ENCODE measurements at regions not wholly inside any gene's neighbourhood (a gene's known extent, or its start where the extent isn't known, plus 50 kb on each side); places are given as distances from the start of the nearest gene placed in this dataset.
"Not testable (repeated sequence)": the region's sequence is repeated elsewhere in the genome, so short reads cannot be mapped to it uniquely, and the experiment has no call there.

DNA sequence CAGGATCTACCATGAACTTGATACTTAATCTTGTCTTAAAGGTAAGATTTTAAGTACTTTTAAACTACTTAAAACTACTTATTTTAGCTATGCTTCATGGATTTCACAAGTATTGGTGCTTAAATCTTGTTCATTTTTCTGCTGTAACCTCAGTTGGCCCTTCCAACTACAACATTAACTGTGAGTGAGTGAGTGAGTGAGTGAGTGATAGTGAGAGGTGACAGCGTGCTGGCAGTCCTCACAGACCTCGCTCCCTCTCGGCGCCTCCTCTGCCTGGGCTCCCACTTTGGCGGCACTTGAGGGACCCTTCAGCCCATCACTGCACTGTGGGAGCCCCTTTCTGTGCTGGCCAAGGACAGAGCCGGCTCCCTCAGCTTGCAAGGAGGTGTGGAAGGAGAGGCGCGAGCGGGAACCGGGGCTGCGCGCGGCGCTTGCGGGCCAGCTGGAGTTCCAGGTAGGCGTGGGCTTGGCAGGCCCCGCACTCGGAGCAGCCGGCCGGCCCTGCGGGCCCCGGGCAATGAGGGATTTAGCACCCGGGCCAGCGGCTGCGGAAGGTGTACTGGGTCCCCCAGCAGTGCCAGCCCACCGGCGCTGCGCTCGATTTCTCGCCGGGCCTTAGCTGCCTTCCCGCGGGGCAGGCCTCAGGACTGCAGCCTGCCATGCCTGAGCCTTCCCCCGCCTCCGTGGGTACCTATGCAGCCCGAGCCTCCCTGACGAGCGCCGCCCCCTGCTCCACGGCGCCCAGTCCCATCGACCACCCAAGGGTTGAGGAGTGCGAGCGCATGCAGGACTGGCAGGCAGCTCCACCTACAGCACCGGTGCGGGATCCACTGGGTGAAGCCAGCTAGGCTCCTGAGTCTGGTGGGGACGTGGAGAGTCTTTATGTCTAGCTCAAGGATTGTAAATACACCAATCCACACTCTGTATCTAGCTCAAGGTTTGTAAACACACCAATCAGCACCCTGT is 1558.6 kb upstream of the SEL1L start:
- not testable (repeated sequence) for DNase-seq (ENCODE audit: low spot score)

DNA sequence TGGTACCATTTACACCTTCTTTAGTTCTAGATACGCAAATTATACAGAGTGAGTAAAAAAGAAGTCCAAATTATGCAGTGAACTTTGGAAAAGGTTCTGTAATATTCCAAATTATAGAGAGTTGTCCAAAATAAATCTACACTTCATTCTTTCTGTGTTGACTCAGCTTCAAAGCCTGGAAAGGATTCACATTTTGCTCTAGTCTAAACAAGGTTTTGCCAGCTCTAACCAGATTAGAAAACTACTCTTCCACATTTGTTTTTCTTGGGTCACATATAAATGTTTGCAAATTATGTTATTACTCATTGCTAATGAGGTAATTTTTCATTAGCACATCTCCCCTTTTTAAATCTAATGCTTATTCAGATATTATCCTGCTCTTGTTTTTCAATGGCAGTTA is 1562.4 kb upstream of the SEL1L start:
- no peak for DNase-seq (ENCODE audit: low spot score)

DNA sequence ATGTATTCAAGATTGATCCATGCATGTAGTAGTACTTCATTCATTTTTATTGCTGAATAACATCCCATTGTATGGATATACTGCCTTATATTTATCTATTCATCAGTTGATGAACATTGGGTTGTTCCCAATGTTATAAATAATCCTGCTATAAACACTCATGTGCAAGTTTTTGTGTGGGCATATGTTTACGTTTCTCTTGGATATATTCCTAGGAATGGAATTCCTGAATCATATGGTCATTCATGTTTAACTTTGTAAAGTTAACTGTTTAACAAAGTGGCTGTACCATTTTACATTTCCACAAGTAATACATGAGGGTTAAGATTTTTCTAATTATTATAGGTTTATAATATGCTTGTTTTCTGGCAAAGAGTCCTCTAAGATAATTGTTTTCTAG is 1568.2 kb upstream of the SEL1L start:
- no peak for DNase-seq (ENCODE audit: low spot score)

DNA sequence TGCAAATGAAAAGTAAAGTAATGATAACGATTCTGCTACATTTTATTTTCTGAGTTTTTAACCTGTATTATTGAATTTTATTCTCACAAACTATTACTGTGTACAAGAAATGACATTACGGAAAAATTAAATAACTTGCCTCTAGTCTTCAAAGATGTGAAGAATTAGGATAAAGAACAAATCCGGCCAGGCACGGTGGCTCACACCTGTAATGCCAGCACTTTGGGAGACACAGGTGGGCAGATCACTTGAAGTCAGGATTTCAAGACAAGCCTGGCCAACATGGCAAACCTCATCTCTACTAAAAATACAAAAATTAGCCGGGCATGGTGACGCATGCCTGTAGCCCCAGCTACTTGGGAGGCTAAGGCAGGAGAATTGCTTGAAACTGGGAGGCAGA is 1584.4 kb upstream of the SEL1L start:
- DNase-seq (ENCODE audit: low spot score): no peak

DNA sequence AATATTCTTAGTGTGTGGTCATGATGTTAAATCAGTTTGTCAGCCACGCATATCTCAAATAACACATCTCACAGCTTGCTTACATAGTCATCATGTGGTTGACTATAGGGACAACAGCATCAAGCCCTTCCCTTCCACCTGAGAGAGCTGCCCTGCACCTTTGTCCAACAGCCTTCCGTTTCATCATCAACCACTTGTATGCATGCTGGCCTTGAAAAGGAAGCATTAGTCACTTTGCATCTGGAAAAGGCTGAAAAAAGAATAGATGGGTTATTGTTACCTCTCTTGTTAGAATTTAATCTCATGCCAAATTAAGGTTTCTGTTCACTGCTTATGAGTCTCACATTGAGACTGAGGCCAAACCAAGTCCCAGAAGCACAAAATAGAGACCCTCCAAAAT is 1586.5 kb upstream of the SEL1L start:
- DNase-seq (ENCODE audit: low spot score): no peak

DNA sequence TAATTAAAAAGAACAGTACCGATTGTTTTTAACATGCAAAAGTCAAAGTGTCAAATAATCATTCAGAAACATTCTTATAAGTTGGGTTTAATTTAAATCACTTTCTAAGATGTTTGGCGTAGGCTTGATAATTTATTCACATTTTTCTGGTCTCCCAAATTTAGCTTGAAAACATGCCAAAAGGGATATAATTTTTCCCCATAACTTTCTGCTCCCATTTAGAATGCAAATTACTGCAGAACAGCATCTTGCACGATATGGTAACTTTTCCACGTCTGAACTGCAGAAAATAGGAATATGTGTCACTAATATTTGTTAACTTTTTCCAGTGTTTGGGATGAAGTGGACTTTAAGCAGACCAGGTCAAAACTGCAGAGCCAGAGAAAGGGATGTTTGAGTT is 1592.4 kb upstream of the SEL1L start:
- no peak for DNase-seq (ENCODE audit: low spot score)

DNA sequence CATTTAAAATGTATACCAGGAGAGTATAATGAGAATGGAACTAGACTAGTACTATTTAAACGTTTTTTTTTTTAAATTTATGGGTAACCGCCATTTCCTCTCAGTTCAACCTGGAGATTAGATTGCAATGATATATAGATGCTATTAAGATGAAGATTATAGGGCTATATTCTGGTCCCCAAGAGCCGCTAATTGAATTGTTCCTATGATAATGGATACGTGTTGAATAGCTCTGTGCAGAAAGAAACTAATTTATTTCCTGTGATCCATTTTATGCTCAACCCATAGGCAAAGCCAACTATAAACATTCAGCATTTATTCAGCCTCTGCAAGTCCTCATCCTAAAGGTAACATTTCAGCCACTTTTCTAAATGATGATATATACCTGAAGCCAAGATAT is 1595.1 kb upstream of the SEL1L start:
- DNase-seq (ENCODE audit: low spot score): no peak

DNA sequence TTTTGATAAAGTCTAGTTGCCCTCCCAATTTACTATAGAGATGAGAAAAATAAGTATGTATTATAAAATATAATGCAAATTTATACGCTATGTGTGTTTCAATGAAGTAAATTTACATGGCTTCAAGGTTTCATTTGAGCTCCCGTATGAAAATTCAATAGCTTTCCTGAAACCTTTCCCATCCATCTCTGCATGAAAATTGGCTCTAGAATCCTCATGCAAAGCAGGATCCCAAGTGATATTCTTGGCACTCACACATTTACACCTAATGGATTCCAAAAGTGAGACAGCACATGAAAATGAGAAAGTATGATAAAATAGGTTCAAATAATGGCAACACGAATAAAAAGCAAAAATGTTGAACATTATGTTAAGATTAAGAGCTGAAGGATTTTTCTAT is 1595.8 kb upstream of the SEL1L start:
- DNase-seq (ENCODE audit: low spot score): no peak

DNA sequence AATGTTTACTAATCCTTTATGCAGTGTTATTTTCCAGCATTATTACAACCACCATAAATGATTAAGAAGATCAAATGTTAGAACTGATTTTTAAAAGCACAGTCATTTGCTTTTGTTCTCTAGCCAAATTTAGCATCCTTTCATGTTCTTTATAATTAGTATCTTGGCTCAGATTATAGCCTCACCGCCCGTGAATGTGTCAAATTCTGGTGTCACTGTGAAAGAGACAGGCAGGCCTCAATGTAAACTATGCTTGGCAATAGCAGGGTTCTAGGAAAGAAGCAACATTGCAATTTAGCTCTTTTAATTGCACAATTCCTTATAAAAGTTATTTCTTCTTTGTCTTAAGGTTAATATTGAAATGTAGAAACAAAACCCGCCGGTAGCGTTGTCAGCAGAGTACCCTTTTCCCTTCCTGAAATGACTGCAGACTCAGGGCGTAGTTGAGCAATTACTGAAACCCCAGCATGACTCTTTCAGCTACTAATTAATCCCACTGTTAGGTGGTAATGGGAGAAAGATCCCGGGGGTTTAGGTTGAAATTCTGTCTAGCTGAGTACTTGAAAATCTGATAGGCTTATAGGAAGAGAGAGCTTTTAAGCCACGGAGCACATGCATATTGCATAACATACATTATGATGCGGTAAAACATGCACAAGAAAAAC is 1600.5 kb upstream of the SEL1L start:
- DNase-seq (ENCODE audit: low spot score): no peak

DNA sequence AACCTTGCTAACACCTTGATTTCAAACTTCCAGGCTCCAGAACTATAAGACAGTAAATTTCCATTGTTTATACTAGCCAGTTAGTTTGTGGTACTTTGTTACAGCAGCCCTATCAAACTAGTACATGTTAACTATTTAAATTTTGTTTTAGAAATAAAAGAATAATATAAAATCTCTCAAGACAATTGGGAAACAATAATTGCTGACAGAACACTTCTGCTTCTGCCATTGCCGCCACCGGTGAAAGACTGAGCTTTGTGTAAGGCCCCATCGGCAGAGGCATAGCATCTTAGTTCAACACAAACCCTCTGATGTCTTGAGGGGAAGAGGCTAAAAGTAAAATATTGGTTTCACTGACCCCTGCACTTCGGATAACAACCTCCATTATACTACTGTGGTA is 1607.1 kb upstream of the SEL1L start:
- no peak for DNase-seq (ENCODE audit: low spot score)

DNA sequence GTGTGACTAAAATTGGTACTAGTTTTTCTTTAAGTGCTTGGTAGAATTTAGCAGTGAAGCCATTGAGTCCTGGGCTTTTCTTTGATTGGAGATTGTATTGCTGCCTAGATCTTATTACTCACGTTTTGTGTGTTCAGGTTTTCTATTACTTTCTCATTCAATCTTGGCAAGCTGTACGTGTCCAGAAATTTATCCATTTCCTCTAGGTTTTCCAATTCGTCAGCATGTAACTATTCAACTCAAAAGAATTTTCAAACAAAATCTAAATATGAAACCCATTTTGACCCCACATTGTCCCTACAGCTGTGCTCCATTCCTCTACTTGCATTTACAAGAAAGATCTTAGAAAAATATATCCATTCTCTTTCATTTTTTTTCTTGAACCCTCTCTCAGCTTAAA is 1613.4 kb upstream of the SEL1L start:
- DNase-seq (ENCODE audit: low spot score): no peak

DNA sequence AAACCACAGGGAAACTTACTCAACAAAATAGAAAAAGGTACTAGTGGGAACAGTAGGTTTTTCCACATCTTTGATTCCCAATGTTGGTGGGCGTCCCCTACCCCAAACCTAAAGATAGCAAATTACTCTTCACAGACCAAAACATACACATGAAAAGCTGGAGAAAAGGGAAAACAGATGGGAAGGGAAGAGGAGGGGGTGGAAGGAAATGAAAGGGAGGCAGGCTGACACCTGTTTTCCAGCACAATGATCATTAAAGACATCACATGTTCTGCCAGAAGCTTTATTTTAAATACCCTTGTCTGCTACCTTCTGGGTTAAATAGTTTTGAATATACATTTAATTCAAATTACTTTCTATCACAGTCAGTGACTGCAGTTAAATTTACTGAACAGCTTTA is 1617.9 kb upstream of the SEL1L start:
- no peak for DNase-seq (ENCODE audit: low spot score)

DNA sequence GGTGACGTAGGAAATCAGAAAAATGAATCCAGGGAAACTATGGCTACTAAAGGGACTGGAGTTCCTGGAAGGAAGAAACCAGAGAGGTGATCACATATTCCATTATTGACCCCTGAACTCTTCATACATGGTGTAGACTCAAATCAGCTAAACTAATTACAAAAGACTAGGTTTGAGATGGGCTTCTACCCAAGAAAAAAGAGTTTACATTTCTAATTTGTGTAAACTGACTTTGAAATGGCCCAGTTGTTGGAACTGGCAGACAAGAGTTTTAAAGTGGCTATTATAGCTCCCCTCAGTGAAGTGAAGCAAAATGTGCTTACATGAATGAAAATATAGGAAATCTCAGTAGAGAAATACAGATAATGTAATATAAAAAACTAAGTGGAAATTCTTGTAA is 1619.4 kb upstream of the SEL1L start:
- DNase-seq (ENCODE audit: low spot score): no peak

DNA sequence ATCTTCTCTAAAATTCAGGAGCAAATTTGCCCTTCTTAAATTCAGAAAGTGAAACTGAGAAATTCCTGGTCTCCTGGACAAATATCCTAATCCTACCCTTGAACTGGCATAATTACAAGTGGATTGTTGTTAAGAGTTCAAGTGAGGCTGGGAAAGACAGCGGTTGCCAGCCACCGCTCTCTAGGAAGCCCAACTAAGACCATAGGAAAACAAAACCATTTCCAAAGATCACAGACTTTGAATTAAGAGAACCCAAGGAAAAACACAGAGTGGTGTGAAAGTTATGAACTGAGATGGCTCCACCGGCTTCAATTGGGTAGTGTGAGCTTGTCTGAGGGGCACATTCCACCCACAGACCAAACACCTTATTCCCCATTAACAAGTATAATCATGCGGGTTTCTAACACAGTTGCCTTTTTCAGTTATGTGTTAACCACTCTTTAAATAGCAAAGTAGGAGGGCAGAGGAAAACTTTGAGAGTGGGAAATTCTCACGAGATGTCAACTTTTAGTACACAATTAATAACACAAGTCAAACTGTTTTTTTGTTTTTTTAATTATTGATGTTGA is 1628.8 kb upstream of the SEL1L start:
- no peak for DNase-seq (ENCODE audit: low spot score)

DNA sequence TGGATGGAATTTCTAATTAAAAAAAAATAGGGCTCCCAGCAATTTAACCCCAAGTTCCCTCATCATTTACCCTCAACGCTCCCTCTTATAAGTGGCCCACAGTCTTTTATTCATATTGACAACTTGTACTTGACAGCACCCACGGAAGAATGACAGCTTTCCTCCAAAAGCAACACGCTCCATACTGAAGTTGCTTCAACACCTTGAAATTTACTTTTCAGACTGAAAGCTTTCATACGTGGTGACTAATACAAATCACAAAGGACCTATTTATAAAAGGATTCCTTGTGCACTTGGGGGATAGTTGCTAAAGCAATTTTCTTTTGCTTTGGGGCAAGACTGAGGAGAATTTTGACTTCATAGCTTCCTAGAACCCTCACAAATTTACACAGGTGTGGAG is 1629.4 kb upstream of the SEL1L start:
- DNase-seq (ENCODE audit: low spot score): no peak

DNA sequence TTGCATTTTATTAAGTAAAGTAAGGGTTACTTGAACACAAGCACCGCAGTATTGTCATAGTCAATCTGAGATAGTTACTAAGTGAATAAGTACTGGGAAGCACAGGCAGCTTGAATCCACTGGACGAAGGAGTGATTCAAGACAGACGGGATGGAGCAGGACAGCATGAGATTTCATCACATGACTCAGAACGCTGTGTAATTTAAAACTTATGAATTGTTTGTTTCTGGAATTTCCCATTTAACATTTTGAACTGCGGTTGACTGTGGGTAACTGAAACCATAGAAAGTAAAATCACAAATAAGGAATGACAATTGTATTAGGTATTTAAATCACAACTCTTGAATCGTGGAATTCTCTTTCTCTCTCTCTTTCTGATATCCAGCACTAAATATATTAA is 1630.4 kb upstream of the SEL1L start:
- DNase-seq (ENCODE audit: low spot score): no peak

DNA sequence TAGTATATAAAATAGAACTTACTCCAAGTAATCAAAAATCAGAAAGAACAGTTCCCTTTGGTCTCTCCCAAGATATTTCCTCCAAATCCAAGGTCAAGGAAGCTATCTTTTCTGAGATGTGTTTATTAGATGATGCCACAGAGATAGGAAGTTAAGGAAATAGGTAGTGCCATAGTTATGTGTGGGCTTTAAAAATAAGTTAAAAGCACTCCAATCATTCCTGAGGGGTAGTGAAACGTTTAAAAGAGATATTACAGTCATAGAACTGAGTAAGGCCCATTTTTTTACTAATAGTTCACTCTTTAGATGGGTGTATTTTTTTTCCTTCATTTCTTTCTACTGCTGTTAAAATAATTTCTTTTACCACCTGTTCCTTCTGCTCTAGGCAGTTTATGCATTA is 1630.9 kb upstream of the SEL1L start:
- DNase-seq (ENCODE audit: low spot score): no peak

DNA sequence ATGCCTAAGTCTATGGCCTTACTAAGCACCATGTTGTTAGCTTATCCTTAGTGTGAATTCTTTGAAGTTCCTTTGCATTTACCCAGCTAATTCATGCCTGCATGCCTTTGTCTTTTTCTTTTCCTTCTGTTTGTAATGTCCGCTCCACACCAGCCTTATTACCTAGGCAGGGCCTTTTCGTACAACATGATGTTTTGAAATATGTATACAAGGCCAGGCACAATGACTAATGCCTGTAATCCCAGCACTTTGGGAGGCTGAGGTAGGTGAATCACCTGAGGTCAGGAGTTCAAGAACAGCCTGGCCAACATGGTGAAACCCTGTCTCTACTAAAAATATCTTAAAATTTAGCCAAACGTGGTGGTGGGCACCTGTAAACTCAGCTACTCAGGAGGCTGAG is 1636.5 kb upstream of the SEL1L start:
- no peak for DNase-seq (ENCODE audit: low spot score)

DNA sequence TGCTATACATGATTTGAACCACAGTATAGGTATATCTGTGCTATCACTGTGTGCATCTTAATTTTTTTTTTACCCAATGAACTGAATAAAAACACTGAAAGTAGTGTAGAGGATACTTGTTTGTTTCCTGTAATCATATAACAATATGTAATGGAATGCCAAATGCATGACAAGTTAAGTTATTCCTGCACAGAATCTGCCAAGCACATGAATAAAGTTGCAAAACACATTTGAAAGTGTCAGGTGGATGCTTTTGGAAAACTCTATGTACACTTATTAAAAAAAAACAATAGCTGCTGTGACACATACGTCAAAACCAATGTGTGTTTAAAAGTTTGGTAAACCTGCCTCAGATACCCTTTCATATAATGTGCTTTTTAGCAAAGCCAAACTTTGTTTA is 1638.1 kb upstream of the SEL1L start:
- no peak for DNase-seq (ENCODE audit: low spot score)

DNA sequence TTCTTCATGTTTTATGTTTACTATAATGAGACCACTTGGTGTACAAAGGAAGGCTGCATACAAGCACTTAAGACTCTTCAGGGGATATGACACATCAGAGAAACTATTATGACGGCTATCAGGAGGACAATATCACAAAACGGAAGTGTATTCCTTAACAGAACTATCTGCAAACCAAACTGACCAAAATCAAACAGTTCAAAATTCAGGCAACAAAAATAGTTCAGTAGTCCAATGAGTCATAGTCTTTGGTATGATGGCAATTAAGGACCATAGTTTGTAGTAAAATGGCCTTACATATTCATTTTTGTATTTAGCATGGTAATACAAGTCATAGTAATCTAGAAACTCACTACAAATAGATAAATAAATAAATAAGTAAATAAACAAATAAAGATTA is 1638.7 kb upstream of the SEL1L start:
- DNase-seq (ENCODE audit: low spot score): no peak

DNA sequence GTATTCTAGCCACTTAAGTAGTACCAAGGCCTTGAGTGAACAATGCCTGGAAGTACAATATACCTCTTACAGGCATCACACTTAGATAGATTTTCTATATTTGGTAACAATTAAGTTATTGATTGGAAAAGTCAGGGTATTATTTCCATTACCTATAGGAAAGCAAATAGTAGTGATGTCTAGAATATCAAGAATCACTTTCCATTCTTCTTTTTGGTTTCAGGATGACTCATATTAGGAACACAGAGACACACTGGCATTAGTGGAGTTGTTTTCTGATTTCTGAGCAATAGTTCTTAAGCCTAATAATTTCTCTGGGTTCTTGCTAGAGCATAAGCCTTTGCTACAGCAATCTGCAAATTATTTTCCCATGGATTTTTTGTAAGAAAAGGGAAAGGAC is 1640.0 kb upstream of the SEL1L start:
- DNase-seq (ENCODE audit: low spot score): no peak

DNA sequence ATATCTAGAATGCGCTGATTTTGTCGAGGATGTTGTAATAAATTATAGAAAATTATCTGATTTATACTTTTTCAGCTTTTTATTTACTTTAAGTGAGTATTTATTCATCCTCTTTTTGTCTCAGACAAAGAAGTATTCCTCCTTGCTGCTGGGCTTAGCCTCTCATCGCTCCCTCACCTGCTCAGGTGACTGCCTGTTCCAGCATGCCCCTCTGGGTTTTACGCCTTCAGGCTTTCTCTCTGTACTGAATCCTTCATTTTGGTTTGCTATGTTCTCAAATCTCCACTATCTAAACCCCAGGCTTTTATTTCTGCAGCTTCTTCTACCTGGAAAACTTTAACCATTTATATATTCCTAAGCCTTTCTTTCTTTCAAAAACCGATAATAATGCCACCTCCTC is 1650.9 kb upstream of the SEL1L start:
- no peak for DNase-seq (ENCODE audit: low spot score)

DNA sequence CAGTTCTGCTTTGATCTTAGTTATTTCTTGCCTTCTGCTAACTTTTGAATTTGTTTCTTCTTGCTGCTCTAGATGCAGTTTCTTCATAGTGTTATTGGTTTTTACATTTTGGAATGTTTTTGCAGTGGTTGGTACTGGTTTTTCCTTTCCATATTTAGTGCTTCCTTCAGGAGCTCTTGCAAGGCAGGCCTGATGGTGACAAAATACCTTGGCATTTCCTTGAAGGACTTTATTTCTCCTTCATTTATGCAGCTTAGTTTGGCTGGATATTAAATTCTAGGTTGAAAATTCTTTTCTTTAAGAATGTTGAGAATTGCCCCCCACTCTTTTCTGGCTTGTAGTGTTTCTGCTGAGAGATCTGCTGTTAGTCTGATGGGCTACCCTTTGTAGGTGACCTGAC is 1654.7 kb upstream of the SEL1L start:
- DNase-seq (ENCODE audit: low spot score): not testable (repeated sequence)
